ENCODE measurements at regions not wholly inside any gene's neighbourhood (a gene's known extent, or its start where the extent isn't known, plus 50 kb on each side); places are given as distances from the start of the nearest gene placed in this dataset.

DNA sequence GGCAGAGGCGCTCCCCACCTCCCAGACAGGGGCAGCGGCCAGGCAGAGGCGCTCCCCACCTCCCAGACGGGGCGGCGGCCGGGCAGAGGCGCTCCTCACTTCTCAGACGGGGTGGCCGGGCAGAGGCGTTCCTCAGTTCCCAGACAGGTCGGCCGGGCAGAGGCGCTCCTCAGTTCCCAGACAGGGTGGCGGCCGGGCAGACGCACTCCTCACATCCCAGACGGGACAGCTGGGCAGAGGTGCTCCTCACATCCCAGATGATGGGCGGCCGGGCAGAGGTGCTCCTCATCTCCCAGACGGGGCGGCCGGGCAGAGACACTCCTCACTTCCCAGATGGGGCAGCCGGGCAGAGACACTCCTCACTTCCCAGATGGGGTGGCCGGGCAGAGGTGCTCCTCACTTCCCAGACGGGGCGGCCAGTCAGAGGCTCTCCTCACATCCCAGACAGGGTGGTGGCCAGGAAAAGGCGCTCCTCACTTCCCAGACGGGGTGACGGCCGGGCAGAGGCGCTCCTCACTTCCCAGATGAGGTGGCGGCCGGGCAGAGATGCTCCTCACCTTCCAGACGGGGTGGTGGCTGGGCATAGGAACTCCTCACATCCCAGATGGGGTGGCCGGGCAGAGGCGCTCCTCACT, 75.1 kb downstream of the CARTPT start:
- Histone ChIP-seq H3K9me3 (no peaks in the 10 kb centered on the region), H3K36me3 (no peaks in the 10 kb centered on the region), H3K27ac (no peak overlapping the region), H3K27me3 (peaks cover 5% of the 10 kb centered on the region), H3K4me1 (no peaks in the 10 kb centered on the region), H3K4me3 (no peak overlapping the region)
- no peak for TF ChIP-seq CTCF (IDR thresholded peaks at IDR 0.05)
- no peak for TF ChIP-seq EP300 (IDR thresholded peaks at IDR 0.05)
- no peak for TF ChIP-seq POLR2AphosphoS5 (IDR thresholded peaks at IDR 0.05)
- no peak for TF ChIP-seq POLR2A (IDR thresholded peaks at IDR 0.05)
- 85% methylated on average over 4 of the region's 37 CpGs for WGBS
- DNase-seq (ENCODE audit: low spot score in 2 of 2): no peak

GRCh38 chr5:71802673-71803072, 83.6 kb downstream of the CARTPT start:
- Histone ChIP-seq H3K27ac (no peak overlapping the region), H3K4me3 (no peak overlapping the region), H3K36me3 (no peaks in the 10 kb centered on the region), H3K9me3 (no peaks in the 10 kb centered on the region), H3K4me1 (no peaks in the 10 kb centered on the region), H3K27me3 (peaks cover 2% of the 10 kb centered on the region)
- TF ChIP-seq EP300 (IDR thresholded peaks at IDR 0.05) (no peak), POLR2A (IDR thresholded peaks at IDR 0.05) (no peak), POLR2AphosphoS5 (IDR thresholded peaks at IDR 0.05) (no peak), CTCF (IDR thresholded peaks at IDR 0.05) (no peak)
- no peak for DNase-seq (ENCODE audit: low spot score in 2 of 2)
- WGBS: 67% methylated on average over 4 of the region's 4 CpGs

- no peak for DNase-seq (ENCODE audit: low spot score in 2 of 2)
- no peaks in the 10 kb centered on the region for H3K36me3 ChIP-seq
- no peak overlapping the region for H3K27ac ChIP-seq
- peaks cover 11% of the 10 kb centered on the region for H3K4me1 ChIP-seq
- H3K4me3 ChIP-seq: no peak overlapping the region
- peaks cover 2% of the 10 kb centered on the region for H3K27me3 ChIP-seq
- no peak for TF ChIP-seq POLR2A (IDR thresholded peaks at IDR 0.05)
- TF ChIP-seq POLR2AphosphoS5 (IDR thresholded peaks at IDR 0.05): no peak
- no peak for TF ChIP-seq EP300 (IDR thresholded peaks at IDR 0.05)
- TF ChIP-seq CTCF (IDR thresholded peaks at IDR 0.05): no peak
- 45% methylated on average over 1 of the region's 1 CpG for WGBS
- no peaks in the 10 kb centered on the region for H3K9me3 ChIP-seq
These were observed 87.6 kb downstream of the CARTPT start for GRCh38 chr5:71806711-71807110.

DNA sequence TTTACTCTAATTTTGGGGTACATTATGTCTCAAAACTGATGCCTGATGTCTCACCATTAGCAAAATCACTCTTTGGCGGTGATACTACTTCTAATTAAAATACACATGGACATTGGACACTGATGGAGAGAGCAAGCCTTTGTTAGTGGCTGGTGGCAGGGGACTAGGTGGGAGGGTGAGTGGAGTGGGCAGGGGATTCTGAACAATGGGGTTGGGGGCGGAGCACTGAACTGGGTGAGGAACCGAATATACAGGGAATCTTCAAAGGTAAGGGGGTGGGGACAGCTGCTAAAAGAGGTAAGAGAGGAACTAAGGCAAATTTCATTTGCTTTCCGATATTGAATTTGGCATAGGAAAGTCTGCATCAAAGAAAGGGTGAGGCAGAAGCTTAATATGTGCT, 88.8 kb downstream of the CARTPT start:
- H3K4me1 ChIP-seq: peaks cover 11% of the 10 kb centered on the region
- no peaks in the 10 kb centered on the region for H3K9me3 ChIP-seq
- H3K27ac ChIP-seq: no peak overlapping the region
- H3K36me3 ChIP-seq: no peaks in the 10 kb centered on the region
- DNase-seq (ENCODE audit: low spot score in 2 of 2): no peak
- peaks cover 2% of the 10 kb centered on the region for H3K27me3 ChIP-seq
- 77% methylated on average over 4 of the region's 4 CpGs for WGBS
- TF ChIP-seq CTCF (IDR thresholded peaks at IDR 0.05): no peak
- TF ChIP-seq EP300 (IDR thresholded peaks at IDR 0.05): no peak
- no peak for TF ChIP-seq POLR2AphosphoS5 (IDR thresholded peaks at IDR 0.05)
- TF ChIP-seq POLR2A (IDR thresholded peaks at IDR 0.05): no peak
- no peak overlapping the region for H3K4me3 ChIP-seq

DNA sequence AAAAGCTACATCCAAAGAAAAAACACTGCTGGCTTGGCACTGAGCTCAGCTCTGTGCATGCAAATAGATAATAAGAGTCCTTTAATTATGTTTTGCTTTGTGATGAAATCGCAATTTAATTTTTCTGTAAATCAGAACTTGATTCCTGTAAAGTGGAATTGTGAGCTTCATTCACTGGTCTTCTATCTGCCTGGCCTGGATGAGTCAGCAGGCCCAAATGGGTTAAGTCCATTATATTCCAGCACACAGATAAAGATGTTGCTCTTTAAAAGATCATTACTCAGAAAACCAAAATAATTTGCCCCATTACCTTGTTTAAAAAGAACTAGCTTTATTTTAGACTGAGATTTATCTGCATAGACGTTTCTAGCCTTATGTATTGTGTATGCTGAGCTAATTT, 90.4 kb downstream of the CARTPT start:
- Histone ChIP-seq H3K27me3 (peaks cover 2% of the 10 kb centered on the region), H3K4me3 (no peak overlapping the region), H3K27ac (no peak overlapping the region), H3K9me3 (no peaks in the 10 kb centered on the region), H3K4me1 (peaks cover 11% of the 10 kb centered on the region), H3K36me3 (no peaks in the 10 kb centered on the region)
- TF ChIP-seq POLR2AphosphoS5 (IDR thresholded peaks at IDR 0.05) (no peak), EP300 (IDR thresholded peaks at IDR 0.05) (no peak), POLR2A (IDR thresholded peaks at IDR 0.05) (no peak), CTCF (IDR thresholded peaks at IDR 0.05) (no peak)
- WGBS: 67% methylated on average over 2 of the region's 2 CpGs
- no peak for DNase-seq (ENCODE audit: low spot score in 2 of 2)

Data from suprapubic skin (tissue), 4 donors.